Colonic mucosa (tissue), 4 donors: ENCODE measurements at regions not wholly inside any gene's neighbourhood (a gene's known extent, or its start where the extent isn't known, plus 50 kb on each side); places are given as distances from the start of the nearest gene placed in this dataset.

Source experiments
- DNase-seq: peaks from one replicate; pipeline ENCODE4 v3.0.0-alpha.2; 2020
- H3K27ac ChIP-seq: fragments of 200-600 bp; one replicate; pipeline ENCODE4 v1.8.0; 2021
- H3K27me3 ChIP-seq: fragments of 200-600 bp; one replicate; pipeline ENCODE4 v1.8.0; 2021
- H3K36me3 ChIP-seq: fragments of 200-600 bp; one replicate; pipeline ENCODE4 v1.8.0; 2021
- H3K4me1 ChIP-seq: fragments of 200-600 bp; one replicate; pipeline ENCODE4 v1.8.0; 2021; ENCODE audit warnings: mild to moderate bottlenecking
- H3K4me3 ChIP-seq: fragments of 200-600 bp; one replicate; pipeline ENCODE4 v1.8.0; 2021
- H3K9ac ChIP-seq, 2 donors: one replicate each; pipeline ENCODE4 v1.7.0; 2013; ENCODE audit warnings: control low read depth in 2 of 2, low read depth in 2 of 2, low read length in 2 of 2
- H3K9me3 ChIP-seq: fragments of 200-600 bp; one replicate; pipeline ENCODE4 v1.8.0; 2021
- intact Hi-C: fragments of 100-400 bp; cut with DNase I; formaldehyde crosslinking; loops from one replicate; pipeline ENCODE4 v1.14.1; 2022
- TF ChIP-seq, protein P1 (sequence below): fragments of 200-600 bp; IDR thresholded peaks from one replicate; pipeline ENCODE4 v1.8.0; 2022; ENCODE audit warnings: antibody characterized with exemption, mild to moderate bottlenecking
- donor health status: healthy.
- donor health status: DM: no; HTN: no; CAD: no.
- donor health status: DM: no; HTN: no; CAD: no.

DNA sequence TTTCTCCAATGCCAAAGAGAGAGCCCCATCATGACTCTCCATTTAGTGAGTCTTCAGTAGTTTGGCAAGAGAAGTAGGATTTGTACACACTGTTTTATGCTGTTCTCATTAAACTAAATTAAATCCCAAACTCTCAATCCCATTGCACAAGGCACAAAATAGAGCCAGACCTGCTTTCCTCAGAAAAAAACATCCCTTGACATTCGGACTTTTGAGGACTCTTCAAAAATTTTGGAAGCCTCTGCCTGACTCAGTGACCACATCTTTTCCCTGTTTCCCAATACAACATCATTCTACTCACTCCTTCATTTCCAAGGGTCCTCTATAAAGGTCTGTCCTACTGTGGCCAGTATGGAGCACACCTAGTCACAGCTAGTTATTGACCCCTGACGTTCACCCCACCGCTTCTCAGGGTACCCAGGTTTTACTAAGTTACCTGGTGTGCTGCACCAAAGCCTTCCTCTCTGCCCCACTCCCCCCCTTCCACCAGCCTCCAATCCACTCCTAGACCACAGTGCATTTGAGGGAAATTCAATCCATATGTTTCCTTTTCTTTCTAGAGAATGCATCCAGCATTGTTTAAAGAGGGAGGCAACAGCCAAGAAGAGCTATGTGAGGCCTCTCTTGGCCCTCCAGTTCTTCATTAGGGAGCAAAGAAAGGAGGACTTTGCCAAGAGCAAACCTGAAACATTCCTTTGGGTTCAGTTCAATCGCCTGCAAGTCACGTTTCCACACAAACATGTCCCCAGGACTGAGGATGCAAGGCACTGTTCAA is 428.7 kb downstream of the PLPP3 start:
- H3K27me3 ChIP-seq: no peaks in the 10 kb centered on the region
- TF ChIP-seq, protein P1, sequence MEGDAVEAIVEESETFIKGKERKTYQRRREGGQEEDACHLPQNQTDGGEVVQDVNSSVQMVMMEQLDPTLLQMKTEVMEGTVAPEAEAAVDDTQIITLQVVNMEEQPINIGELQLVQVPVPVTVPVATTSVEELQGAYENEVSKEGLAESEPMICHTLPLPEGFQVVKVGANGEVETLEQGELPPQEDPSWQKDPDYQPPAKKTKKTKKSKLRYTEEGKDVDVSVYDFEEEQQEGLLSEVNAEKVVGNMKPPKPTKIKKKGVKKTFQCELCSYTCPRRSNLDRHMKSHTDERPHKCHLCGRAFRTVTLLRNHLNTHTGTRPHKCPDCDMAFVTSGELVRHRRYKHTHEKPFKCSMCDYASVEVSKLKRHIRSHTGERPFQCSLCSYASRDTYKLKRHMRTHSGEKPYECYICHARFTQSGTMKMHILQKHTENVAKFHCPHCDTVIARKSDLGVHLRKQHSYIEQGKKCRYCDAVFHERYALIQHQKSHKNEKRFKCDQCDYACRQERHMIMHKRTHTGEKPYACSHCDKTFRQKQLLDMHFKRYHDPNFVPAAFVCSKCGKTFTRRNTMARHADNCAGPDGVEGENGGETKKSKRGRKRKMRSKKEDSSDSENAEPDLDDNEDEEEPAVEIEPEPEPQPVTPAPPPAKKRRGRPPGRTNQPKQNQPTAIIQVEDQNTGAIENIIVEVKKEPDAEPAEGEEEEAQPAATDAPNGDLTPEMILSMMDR: no peak
- intact Hi-C loops: no loop called here

DNA sequence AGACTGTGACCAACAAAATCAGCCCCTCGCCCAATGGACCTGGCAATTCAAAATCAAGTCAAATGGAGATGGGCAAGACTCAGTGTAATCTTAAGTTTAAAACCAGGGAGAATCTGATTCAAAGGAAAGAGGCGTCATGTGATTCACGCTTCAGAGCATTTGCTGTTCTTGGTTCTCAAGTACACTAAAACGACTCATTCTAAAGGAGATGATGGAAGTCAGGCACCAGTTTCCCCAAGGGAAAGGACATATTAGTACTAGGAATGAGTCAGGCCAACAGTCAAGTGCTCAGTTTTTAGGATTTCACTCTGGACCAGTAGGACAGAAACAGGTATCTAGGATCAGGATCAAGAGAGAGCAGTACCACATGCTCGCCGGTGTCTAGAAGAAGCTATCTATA is 429.6 kb downstream of the PLPP3 start:
- no peaks in the 10 kb centered on the region for H3K36me3 ChIP-seq
- H3K9ac ChIP-seq: no peak overlapping the region
- no peaks in the 10 kb centered on the region for H3K4me1 ChIP-seq
- DNase-seq: no peak
- H3K4me3 ChIP-seq: no peak overlapping the region
- no peaks in the 10 kb centered on the region for H3K9me3 ChIP-seq
- no peak overlapping the region for H3K27ac ChIP-seq
- TF ChIP-seq, protein P1: no peak
- intact Hi-C loops: loop anchor here (10.0 kb wide), 1 partner anchor 425 kb away; the partner anchor contains the start of gene PLPP3
- no peaks in the 10 kb centered on the region for H3K27me3 ChIP-seq

More for the DNA sequence above, 428.7 kb downstream of the PLPP3 start:
- H3K4me1 ChIP-seq: no peaks in the 10 kb centered on the region
- H3K36me3 ChIP-seq: no peaks in the 10 kb centered on the region
- no peak overlapping the region for H3K4me3 ChIP-seq
- H3K9ac ChIP-seq: no peak overlapping the region
- no peak overlapping the region for H3K27ac ChIP-seq
- no peak for DNase-seq
- no peaks in the 10 kb centered on the region for H3K9me3 ChIP-seq

DNA sequence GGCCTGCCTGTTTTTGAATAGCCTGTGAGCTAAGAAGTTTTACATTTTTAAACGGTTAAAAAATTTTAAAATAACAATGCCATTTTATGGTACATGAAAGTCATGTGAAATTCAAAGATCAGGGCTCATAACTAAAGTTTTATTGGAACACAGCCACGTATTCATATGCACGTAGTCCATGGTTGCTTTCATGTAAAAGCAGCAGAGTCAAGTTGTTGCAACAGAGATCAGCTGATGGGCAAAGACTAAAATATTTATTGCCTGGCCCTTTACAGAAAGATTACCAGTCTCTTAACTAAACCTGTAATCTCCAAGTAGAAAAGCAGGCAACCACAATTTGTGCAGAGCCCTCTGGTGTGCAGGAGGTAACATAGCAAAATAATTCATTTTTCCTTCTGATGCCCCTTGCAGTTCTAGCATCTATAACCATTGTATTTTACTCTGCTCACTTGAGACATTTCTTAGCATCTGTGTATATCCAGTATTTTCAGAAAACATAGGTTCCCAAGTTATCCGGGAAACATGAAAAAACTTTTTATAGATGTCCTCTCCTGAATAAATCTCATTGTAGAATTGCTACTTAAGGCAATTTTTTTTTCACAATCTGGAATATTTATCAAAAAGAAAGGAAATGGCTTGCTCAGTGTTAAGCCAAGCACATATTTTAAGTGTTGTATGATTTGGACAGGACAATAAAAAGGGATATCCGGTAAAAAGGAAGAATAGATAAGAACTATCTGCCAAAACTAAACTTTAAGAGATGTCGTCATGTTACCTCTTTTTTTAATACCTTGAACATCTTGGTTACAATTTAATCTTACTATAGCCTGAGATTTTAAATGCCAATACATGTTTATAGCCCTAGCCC is 430.8 kb downstream of the PLPP3 start:
- DNase-seq: no peak
- TF ChIP-seq, protein P1: no peak
- intact Hi-C loops: loop anchor here (10.0 kb wide), 1 partner anchor 426 kb away; the partner anchor contains the start of gene PLPP3
- H3K9me3 ChIP-seq: no peaks in the 10 kb centered on the region
- H3K4me3 ChIP-seq: no peak overlapping the region
- no peaks in the 10 kb centered on the region for H3K27me3 ChIP-seq
- H3K4me1 ChIP-seq: no peaks in the 10 kb centered on the region
- no peak overlapping the region for H3K9ac ChIP-seq
- H3K36me3 ChIP-seq: no peaks in the 10 kb centered on the region
- no peak overlapping the region for H3K27ac ChIP-seq

DNA sequence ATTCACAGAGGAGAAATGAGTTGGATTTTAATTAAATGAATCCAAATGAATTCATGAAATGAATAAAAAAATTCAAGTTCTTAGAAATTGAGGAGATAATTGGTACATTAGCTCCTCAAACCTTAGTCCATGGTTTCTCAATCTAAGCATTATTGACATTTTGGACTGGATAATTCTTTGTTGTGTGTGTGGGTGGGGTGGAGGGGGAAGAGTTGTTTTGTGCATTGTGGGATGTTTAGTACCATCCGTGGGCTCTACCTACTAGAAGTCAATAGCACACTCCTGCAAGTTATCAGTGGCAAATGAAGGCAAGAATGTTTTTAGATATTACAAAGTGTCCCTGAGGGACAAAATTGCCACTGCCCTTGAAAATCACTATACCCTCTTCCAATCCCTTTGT is 431.9 kb downstream of the PLPP3 start:
- TF ChIP-seq, protein P1: no peak
- Histone ChIP-seq H3K27me3 (no peaks in the 10 kb centered on the region), H3K36me3 (no peaks in the 10 kb centered on the region), H3K4me3 (no peak overlapping the region), H3K27ac (no peak overlapping the region), H3K4me1 (no peaks in the 10 kb centered on the region), H3K9ac (no peak overlapping the region), H3K9me3 (no peaks in the 10 kb centered on the region)
- no peak for DNase-seq
- intact Hi-C loops: loop anchor here (10.0 kb wide), 1 partner anchor 427 kb away; the partner anchor contains the start of gene PLPP3

DNA sequence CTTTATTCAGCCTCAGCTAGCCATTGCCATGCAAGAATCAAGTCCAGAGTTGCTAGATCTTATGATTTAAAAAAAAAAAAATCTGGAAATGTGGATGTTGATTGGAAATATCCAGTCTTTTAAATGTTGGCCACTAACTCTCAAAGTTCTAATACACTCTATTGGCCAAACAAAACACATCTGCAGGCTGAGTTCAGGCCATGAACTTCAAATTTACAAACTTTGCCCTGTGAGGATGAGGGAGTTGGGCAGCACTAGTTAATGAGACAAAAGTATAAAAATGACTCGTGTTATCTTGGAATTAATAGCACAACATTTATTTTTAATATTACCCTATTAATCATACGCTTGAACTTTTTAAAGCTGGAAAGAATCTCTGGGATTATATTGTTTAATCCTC is 432.3 kb downstream of the PLPP3 start:
- Histone ChIP-seq H3K9ac (no peak overlapping the region), H3K27me3 (no peaks in the 10 kb centered on the region), H3K36me3 (no peaks in the 10 kb centered on the region), H3K27ac (no peak overlapping the region), H3K9me3 (no peaks in the 10 kb centered on the region), H3K4me3 (no peak overlapping the region), H3K4me1 (no peaks in the 10 kb centered on the region)
- TF ChIP-seq, protein P1: no peak
- intact Hi-C loops: loop anchor here (10.0 kb wide), 1 partner anchor 428 kb away; the partner anchor contains the start of gene PLPP3
- no peak for DNase-seq
